ENCODE measurements at regions not wholly inside any gene's neighbourhood (a gene's known extent, or its start where the extent isn't known, plus 50 kb on each side); places are given as distances from the start of the nearest gene placed in this dataset.

- Histone ChIP-seq H3K27ac (ENCODE audit: low read depth, low read length) (no peak overlapping the region), H3K4me3 (ENCODE audit: low read length) (no peak overlapping the region), H3K36me3 (ENCODE audit: control insufficient read depth in 2 of 3, insufficient read depth in 3 of 3, low read length in 3 of 3) (no peaks in the 10 kb centered on the region), H3K4me1 (ENCODE audit: control insufficient read depth in 2 of 2, insufficient read depth in 2 of 2, low read length in 2 of 2) (peaks cover 0 to 15% of the 10 kb centered on the region in 2 donors), H3K9me3 (ENCODE audit: control insufficient read depth in 2 of 3, low read length in 3 of 3) (no peaks in the 10 kb centered on the region), H3K27me3 (ENCODE audit: control insufficient read depth in 2 of 2, insufficient read depth in 2 of 2, low read length in 2 of 2) (no peaks in the 10 kb centered on the region)
- intact Hi-C loops (cut with micrococcal nuclease) = no loop called here
- ATAC-seq = no peak
- no peaks in the 10 kb centered on the region for H3K36me3 Mint-ChIP-seq
- H3K27me3 Mint-ChIP-seq = peaks cover 0 to 2% (median 0%) of the 10 kb centered on the region in 5 donors
- no peaks in the 10 kb centered on the region for H3K9me3 Mint-ChIP-seq
- H3K4me3 Mint-ChIP-seq = no peak overlapping the region
- H3K27ac Mint-ChIP-seq = no peak overlapping the region
- POLR2A ChIA-PET = interaction anchor here (0.6 to 0.7 kb wide), 2 partner anchors 244 to 1128 kb away, joined by 3 read pairs; no protein-coding TSS in a partner anchor
- H3K4me1 Mint-ChIP-seq = peaks cover 0 to 26% (median 20%) of the 10 kb centered on the region in 7 donors
- CTCF ChIA-PET = no interaction called here
- DNase-seq = no peak
Observed at GRCh38 chr10:78740976-78741915, 327.5 kb upstream of the ZMIZ1 start.

GRCh38 chr10:78742406-78742729 is 326.4 kb upstream of the ZMIZ1 start:
- Mint-ChIP-seq H3K27me3 (peaks cover 0 to 2% (median 0%) of the 10 kb centered on the region in 5 donors), H3K4me3 (peak overlapping the region in 1 of 10 donors; percentile 30), H3K4me1 (peaks cover 0 to 26% (median 20%) of the 10 kb centered on the region in 7 donors), H3K9me3 (no peaks in the 10 kb centered on the region), H3K27ac (no peak overlapping the region), H3K36me3 (no peaks in the 10 kb centered on the region)
- peaks cover 0 to 15% of the 10 kb centered on the region in 2 donors for H3K4me1 ChIP-seq (ENCODE audit: control insufficient read depth in 2 of 2, insufficient read depth in 2 of 2, low read length in 2 of 2)
- H3K4me3 ChIP-seq (ENCODE audit: low read length) = no peak overlapping the region
- DNase-seq = no peak
- ChIA-PET POLR2A (interaction anchor here (0.6 kb wide), 1 partner anchor 242 kb away, joined by 3 read pairs; no protein-coding TSS in a partner anchor), CTCF (no interaction called here)
- no peak for ATAC-seq
- H3K36me3 ChIP-seq (ENCODE audit: control insufficient read depth in 2 of 3, insufficient read depth in 3 of 3, low read length in 3 of 3) = no peaks in the 10 kb centered on the region
- intact Hi-C loops (cut with micrococcal nuclease) = no loop called here
- no peaks in the 10 kb centered on the region for H3K27me3 ChIP-seq (ENCODE audit: control insufficient read depth in 2 of 2, insufficient read depth in 2 of 2, low read length in 2 of 2)
- H3K9me3 ChIP-seq (ENCODE audit: control insufficient read depth in 2 of 3, low read length in 3 of 3) = no peaks in the 10 kb centered on the region
- H3K27ac ChIP-seq (ENCODE audit: low read depth, low read length) = no peak overlapping the region

- H3K9me3 Mint-ChIP-seq = no peaks in the 10 kb centered on the region
- no peaks in the 10 kb centered on the region for H3K27me3 ChIP-seq (ENCODE audit: control insufficient read depth in 2 of 2, insufficient read depth in 2 of 2, low read length in 2 of 2)
- DNase-seq (peak in 5 of 9 donors; percentile 10 to 32 (median 23)), ATAC-seq (peak; percentile 37)
- no peak overlapping the region for H3K4me3 ChIP-seq (ENCODE audit: low read length)
- no peaks in the 10 kb centered on the region for H3K36me3 ChIP-seq (ENCODE audit: control insufficient read depth in 2 of 3, insufficient read depth in 3 of 3, low read length in 3 of 3)
- no peak overlapping the region for H3K27ac ChIP-seq (ENCODE audit: low read depth, low read length)
- H3K4me1 Mint-ChIP-seq = peaks cover 0 to 26% (median 20%) of the 10 kb centered on the region in 7 donors
- H3K36me3 Mint-ChIP-seq = no peaks in the 10 kb centered on the region
- intact Hi-C loops (cut with micrococcal nuclease) = no loop called here
- peak overlapping the region in 3 of 9 donors; percentile 36 to 60 (median 59) for H3K27ac Mint-ChIP-seq
- H3K4me3 Mint-ChIP-seq = peak overlapping the region in 6 of 10 donors; percentile 2 to 65 (median 30)
- H3K4me1 ChIP-seq (ENCODE audit: control insufficient read depth in 2 of 2, insufficient read depth in 2 of 2, low read length in 2 of 2) = peaks cover 0 to 15% of the 10 kb centered on the region in 2 donors
- peaks cover 0 to 2% (median 0%) of the 10 kb centered on the region in 5 donors for H3K27me3 Mint-ChIP-seq
- no peaks in the 10 kb centered on the region for H3K9me3 ChIP-seq (ENCODE audit: control insufficient read depth in 2 of 3, low read length in 3 of 3)
- ChIA-PET CTCF (no interaction called here), POLR2A (no interaction called here)
Observed at GRCh38 chr10:78742730-78743615, 325.8 kb upstream of the ZMIZ1 start.

DNA sequence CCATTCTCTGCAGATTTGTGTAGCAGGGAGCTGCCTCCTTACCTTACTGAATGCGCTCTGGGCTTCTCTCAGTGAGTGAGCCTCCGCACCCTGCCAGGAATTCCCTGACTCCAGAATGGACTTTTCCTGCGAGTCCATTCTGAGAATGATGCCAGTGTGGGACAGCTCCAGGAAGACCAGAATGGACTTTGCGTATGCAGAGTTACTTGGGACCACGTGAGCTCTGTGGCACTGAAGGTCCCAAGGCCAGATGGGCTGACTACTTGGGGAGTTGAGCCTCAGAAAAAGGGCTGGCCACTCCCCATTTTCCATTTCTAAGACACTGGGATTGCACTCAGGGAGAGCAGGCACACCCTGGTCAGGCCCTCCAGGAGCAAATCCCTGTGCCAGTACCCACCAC is 324.7 kb upstream of the ZMIZ1 start:
- Histone ChIP-seq H3K4me3 (ENCODE audit: low read length) (no peak overlapping the region), H3K36me3 (ENCODE audit: control insufficient read depth in 2 of 3, insufficient read depth in 3 of 3, low read length in 3 of 3) (no peaks in the 10 kb centered on the region), H3K4me1 (ENCODE audit: control insufficient read depth in 2 of 2, insufficient read depth in 2 of 2, low read length in 2 of 2) (peaks cover 0 to 15% of the 10 kb centered on the region in 2 donors), H3K9me3 (ENCODE audit: control insufficient read depth in 2 of 3, low read length in 3 of 3) (no peaks in the 10 kb centered on the region), H3K27ac (ENCODE audit: low read depth, low read length) (no peak overlapping the region), H3K27me3 (ENCODE audit: control insufficient read depth in 2 of 2, insufficient read depth in 2 of 2, low read length in 2 of 2) (no peaks in the 10 kb centered on the region)
- Mint-ChIP-seq H3K4me1 (peaks cover 0 to 26% (median 20%) of the 10 kb centered on the region in 7 donors), H3K36me3 (no peaks in the 10 kb centered on the region), H3K4me3 (no peak overlapping the region), H3K27me3 (peaks cover 0 to 2% (median 0%) of the 10 kb centered on the region in 5 donors), H3K27ac (no peak overlapping the region), H3K9me3 (no peaks in the 10 kb centered on the region)
- no peak for ATAC-seq
- intact Hi-C loops (cut with micrococcal nuclease) = no loop called here
- DNase-seq = no peak
- ChIA-PET CTCF (no interaction called here), POLR2A (no interaction called here)

DNA sequence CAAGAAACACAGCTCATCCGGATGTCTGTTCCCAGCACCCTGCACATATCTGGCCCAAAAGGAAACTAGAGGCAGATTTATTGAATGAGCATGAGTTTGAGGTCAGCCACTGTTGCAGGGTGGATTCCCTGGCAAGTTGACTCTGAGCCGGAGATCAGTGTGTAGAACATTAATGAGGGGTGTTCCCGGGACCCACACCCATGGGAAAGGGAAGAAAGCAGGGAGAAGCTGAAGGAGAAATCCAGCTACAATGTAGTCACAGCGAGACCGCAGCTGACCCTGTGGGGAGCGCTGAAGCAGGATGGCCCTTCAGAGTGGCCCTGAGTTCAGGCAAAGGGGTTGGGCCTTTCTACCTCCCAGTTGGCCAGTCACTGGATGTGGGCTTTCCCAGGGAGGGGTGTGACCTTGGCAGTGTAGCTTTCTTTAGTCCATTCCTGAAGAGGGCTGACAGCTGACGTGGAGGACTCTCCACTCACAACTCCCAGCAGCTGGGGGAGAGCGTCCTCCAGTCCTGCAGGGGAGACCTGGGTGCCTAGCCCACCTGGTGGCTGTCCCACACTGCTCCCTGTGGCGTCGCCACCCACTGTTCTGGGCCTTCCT is 324.2 kb upstream of the ZMIZ1 start:
- no peak overlapping the region for H3K4me3 Mint-ChIP-seq
- intact Hi-C loops (cut with micrococcal nuclease) = no loop called here
- POLR2A ChIA-PET = no interaction called here
- no peak for DNase-seq
- H3K27me3 ChIP-seq (ENCODE audit: control insufficient read depth in 2 of 2, insufficient read depth in 2 of 2, low read length in 2 of 2) = no peaks in the 10 kb centered on the region
- H3K36me3 Mint-ChIP-seq = no peaks in the 10 kb centered on the region
- peaks cover 0 to 15% of the 10 kb centered on the region in 2 donors for H3K4me1 ChIP-seq (ENCODE audit: control insufficient read depth in 2 of 2, insufficient read depth in 2 of 2, low read length in 2 of 2)
- H3K27ac ChIP-seq (ENCODE audit: low read depth, low read length) = no peak overlapping the region
- no peak overlapping the region for H3K4me3 ChIP-seq (ENCODE audit: low read length)
- H3K36me3 ChIP-seq (ENCODE audit: control insufficient read depth in 2 of 3, insufficient read depth in 3 of 3, low read length in 3 of 3) = no peaks in the 10 kb centered on the region
- peaks cover 0 to 2% (median 0%) of the 10 kb centered on the region in 5 donors for H3K27me3 Mint-ChIP-seq
- CTCF ChIA-PET = no interaction called here
- H3K9me3 ChIP-seq (ENCODE audit: control insufficient read depth in 2 of 3, low read length in 3 of 3) = no peaks in the 10 kb centered on the region
- no peak for ATAC-seq
- H3K4me1 Mint-ChIP-seq = peaks cover 0 to 26% (median 20%) of the 10 kb centered on the region in 7 donors
- no peak overlapping the region for H3K27ac Mint-ChIP-seq
- H3K9me3 Mint-ChIP-seq = no peaks in the 10 kb centered on the region

DNA sequence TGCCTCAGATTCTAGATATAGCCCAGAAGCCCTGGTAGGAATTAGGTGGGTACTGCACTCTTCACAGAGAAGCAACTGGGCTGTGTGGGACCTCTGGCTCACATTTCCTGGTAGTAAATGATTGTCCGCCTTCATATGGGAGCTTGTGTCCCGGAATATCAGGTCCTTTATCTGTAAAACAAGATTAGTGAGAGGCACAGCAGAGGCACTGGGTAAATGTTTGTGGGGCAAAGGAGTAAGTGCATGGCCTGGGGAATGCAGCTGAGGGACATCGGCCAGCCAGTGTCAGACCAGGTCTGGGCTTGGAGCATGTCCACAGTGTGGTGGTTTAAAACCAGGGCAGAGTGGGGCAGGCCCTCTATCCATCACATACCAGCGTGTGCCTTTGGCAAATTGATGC is 323.3 kb upstream of the ZMIZ1 start:
- ChIA-PET CTCF (no interaction called here), POLR2A (no interaction called here)

More for the DNA sequence above, 323.3 kb upstream of the ZMIZ1 start:
- intact Hi-C loops (cut with micrococcal nuclease) = no loop called here
- no peaks in the 10 kb centered on the region for H3K9me3 Mint-ChIP-seq
- no peak for ATAC-seq
- H3K4me1 Mint-ChIP-seq = peaks cover 0 to 26% (median 20%) of the 10 kb centered on the region in 7 donors
- Histone ChIP-seq H3K4me3 (ENCODE audit: low read length) (no peak overlapping the region), H3K36me3 (ENCODE audit: control insufficient read depth in 2 of 3, insufficient read depth in 3 of 3, low read length in 3 of 3) (no peaks in the 10 kb centered on the region), H3K27me3 (ENCODE audit: control insufficient read depth in 2 of 2, insufficient read depth in 2 of 2, low read length in 2 of 2) (no peaks in the 10 kb centered on the region), H3K9me3 (ENCODE audit: control insufficient read depth in 2 of 3, low read length in 3 of 3) (no peaks in the 10 kb centered on the region), H3K27ac (ENCODE audit: low read depth, low read length) (no peak overlapping the region), H3K4me1 (ENCODE audit: control insufficient read depth in 2 of 2, insufficient read depth in 2 of 2, low read length in 2 of 2) (peaks cover 0 to 15% of the 10 kb centered on the region in 2 donors)
- no peak for DNase-seq
- no peak overlapping the region for H3K4me3 Mint-ChIP-seq
- no peak overlapping the region for H3K27ac Mint-ChIP-seq
- no peaks in the 10 kb centered on the region for H3K36me3 Mint-ChIP-seq
- H3K27me3 Mint-ChIP-seq = peaks cover 0 to 2% (median 0%) of the 10 kb centered on the region in 5 donors

Data from naive thymus-derived CD4-positive, alpha-beta T cell (primary cell).